UCSD-AML1 (cell line): ENCODE measurements at regions not wholly inside any gene's neighbourhood (a gene's known extent, or its start where the extent isn't known, plus 50 kb on each side); places are given as distances from the start of the nearest gene placed in this dataset.
A peak's percentile ranks its signal among the peaks of the same experiment; 100 is the strongest.

Experiments used
- DNase-seq: peaks from one replicate; lab custom pipeline; 2025; ENCODE audit not compliant: unreplicated experiment; lab: John Stamatoyannopoulos, UW

GRCh38 chrX:97666890-97667289, 783.2 kb downstream of the RPA4 start:
- no peak for DNase-seq

DNA sequence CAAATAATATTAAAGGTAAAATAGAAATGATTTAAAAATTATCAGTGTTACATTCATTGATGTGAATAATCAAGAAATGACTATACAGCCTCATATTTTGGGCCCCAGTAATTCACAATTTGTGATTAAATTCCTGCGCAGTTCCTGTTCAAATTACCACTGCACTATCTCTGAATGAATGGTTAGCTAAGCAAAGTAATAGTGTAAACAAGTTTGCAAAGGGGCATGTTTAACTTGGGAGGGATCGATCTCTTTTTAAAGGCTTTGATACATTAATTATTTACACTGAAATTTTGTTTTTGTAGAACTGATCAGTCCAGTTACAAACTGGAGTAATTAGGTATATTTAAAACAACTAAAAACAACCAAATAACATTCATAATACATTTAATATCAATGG, 784.4 kb downstream of the RPA4 start:
- no peak for DNase-seq

DNA sequence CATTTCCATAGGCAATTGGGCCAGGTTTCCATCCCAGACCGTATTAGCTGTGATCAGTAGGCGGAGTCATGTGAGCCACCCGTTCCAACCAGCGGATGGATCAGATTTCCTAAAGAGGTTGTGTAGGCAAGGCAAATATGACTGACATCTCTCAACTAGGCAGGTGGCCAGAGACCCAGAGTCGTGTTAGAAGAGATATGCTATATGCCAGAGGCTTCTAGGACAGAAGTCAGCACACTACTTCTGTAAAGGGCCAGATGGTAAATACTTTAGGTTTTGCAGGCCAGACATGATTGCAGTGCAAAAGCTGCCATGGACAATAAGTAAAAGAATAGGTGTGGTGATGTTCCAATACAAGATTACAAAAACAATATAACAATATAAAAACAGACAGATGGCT, 788.4 kb downstream of the RPA4 start:
- DNase-seq = no peak

GRCh38 chrX:97672608-97673007, 788.9 kb downstream of the RPA4 start:
- DNase-seq = no peak

DNA sequence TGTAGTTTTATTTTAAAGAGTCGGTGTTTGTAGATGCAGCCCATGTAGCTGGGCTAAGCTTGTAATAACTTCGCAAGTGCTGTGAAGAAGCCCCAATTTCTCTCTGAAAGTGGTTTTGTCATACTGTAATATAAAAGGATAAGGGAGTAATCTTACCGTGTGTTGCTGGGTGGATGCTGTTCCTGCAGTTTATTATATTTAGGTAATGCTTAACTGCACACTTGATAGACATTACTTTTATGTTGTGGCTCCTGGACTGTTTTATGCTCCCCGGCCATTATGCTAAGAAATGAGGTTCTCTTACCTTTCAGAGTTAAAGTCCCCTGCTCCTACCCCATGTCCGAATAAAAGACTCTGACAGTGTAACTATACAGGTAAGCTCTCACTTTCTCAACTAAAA, 789.4 kb downstream of the RPA4 start:
- DNase-seq = no peak

DNA sequence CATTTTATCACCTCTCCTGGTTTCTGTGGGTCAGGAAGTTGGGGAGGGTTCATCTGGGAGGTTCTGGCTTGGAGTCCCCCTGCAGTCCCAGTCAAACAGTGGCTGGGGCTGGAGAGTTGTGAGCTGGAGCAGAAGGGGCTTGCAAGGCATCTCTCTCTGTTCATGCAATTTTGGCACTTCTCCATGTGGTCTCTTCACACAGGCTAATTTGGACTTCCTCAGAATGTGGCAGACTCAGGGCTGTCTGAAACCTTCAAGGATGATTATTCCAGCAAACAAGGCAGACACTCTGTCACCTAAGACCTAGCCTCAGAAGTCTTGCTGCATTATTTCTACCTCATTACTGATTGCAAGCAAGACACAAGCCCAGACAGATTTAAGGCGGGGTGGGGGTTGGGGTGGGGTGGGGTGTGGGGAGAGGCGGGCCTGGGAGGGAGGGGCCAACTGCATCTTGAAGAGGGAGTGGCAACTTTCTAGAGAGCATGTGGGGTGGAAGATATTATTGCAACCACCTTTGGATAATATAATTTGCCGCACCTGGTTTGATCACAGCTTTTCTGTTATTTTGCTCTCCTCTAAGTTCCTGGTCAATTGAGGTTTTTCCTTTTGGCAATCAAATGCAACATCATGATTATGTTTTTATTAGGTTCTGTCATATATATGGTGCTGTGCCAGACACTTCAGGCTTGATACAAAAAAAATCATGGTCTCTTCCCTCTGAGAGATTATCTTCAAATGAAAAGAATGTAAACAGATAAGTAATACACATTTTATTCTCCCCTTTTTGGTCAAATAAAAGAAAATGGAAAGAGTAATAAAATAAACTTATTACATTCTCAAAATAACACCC, 799.5 kb downstream of the RPA4 start:
- DNase-seq = no peak

- no peak for DNase-seq
These were observed 802.0 kb downstream of the RPA4 start for GRCh38 chrX:97685753-97686152.

DNA sequence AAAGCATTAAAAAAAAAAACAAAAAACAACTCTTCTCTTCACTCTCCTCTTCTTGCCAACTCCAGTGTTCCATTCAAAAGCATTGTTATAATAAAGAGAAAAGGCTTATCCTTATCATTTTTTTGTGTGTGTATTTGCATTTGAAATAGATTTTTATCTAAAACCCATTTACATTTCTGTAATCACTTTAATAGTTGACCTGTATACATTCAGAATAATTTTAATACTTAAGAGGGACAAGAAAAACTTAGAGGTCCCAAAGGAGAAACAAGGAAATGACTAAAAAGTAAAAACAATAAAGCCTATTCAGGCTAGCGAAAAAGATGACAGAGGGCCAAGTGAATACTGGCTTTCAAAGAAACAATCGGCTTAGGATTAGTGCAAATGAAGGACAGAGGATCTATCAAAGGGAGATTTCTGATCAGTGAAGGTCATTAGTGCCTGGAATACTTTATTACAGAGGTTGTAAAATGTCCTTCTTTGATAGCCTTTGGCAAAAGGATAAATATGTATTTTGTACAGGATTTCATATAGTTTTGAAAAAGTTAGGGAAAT, 808.3 kb downstream of the RPA4 start:
- no peak for DNase-seq

- no peak for DNase-seq
These were observed 808.9 kb downstream of the RPA4 start for GRCh38 chrX:97692575-97692974.

DNA sequence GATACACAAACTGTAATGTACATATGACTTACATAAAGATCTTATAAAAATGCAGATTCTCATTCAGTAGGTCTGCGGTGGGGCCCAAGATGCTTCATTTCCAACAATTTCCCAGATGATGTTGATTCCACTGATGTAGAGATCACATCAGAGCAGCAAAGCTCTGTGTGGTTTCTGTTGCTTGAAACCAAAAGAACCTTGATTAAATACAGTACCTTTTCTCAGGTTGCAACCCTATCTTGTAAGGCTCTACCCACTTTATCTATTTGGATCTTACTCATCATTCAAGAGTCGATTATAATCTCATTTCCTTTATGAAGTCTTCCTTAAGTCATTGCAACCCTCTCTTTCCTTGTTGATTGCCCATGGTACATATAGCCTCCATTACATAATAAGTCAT, 816.8 kb downstream of the RPA4 start:
- no peak for DNase-seq

DNA sequence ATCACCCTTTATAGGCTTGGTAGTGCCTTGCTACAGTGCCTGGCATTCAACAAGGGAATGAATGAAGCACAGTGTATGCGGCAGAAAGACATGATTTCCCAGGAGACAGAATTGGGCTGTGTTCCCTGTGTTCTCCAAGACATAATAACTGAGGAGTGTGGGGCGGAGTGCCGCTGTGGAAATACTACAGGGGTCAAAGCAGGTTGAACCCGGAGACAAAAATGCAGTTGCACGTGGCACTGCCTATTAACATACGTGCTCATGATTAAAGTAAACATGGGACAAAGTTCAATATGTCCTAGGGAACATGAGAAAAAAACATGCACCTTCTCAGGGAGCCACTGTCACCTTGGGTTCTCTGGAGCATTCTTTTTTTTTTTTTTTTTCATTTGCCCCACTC, 820.8 kb downstream of the RPA4 start:
- no peak for DNase-seq

DNA sequence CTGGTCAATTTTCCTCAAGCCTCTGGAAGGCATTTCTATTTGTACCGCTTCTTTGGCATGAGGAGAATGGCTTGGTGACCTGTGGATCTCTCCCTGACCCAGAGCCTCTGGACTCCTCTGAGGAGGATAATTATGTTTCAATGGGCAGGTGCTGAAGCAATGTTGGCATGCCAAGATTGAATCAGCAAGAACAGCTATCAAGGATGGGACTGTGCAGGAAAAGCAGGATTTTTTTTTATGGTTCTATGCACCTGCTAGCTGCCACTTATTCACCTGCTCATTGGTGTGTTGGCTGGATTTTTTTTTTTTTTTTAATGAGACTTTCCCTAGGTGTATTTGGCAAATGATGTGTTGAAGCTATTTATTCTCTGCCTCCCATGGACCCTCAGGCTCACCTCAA, 821.2 kb downstream of the RPA4 start:
- DNase-seq = no peak

DNA sequence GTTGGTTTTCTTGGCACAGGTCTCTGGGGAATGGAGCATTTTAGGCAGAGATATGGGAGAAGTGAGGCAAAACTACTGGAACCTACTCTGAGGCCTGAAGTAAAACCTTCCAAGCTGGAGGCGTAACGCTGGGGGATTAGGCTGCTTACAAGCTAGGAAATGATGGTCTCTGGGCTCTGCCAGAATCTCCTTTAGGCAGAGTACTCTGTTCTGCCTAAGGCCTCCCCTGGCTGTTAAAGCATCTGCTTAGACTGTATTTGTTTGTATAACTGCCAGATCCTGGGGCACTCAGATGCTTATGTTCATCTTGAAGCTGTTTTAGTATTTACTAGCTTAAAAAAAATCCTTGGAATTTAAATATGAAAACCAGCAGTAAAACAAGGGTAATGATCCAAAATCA, 822.2 kb downstream of the RPA4 start:
- DNase-seq = no peak

DNA sequence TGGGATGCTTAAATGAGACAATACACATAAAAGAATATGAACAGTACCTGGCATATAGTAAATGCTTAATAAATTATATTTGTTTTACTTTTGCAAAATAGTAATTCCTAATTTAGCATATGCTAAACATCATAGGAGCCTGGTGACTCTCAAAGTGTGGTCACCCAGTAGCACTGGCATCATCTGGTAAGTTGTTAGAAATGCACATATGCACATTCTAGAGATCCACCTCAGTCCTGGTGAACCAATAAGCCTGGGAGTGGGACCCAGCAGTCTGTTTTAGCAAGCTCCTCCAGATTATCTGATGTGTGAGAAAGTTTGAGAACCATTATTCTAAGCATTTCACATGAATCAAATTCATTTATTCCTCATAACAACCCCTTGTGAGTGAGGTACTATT, 830.4 kb downstream of the RPA4 start:
- no peak for DNase-seq

GRCh38 chrX:97728215-97728614, 844.5 kb downstream of the RPA4 start:
- no peak for DNase-seq

DNA sequence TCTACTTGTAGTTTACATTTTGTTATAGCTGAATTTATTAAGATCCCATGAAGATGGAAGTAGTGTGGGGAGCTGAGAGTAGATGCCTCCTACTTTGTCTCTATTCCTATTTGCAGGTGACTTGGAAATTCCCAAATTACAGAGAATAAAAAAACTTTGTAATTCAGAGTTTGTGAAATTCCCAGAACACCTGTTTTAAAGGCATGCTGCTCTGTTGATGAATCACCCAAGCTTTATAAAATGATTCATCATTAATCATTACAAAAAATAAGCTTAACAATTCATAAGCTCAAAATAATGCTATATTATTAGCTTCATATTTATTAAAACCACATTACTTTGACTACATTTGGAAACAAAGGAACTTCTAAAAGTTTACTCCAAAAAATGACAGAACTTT, 856.3 kb downstream of the RPA4 start:
- DNase-seq = no peak

- DNase-seq = no peak
These were observed 857.2 kb downstream of the RPA4 start for GRCh38 chrX:97740886-97741285.

DNA sequence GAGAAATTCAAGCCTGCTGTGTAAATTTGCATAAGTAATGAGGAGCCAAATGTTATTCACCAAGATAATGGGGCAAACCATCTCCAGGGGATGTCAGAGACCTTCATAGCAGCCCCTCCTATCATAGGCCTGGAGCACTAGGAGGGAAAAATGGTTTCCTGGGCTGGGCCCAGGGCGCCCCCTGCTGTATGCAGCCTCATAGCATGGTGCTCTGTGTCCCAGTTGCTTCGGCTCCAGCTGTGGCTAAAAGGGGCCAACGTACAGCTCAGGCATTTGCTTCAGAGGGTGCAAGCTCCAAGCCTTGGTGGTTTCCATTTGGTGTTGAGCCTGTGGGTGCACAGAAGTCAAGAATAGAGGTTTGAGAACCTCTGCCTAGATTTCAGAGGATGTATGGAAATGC, 859.3 kb downstream of the RPA4 start:
- DNase-seq = peak; percentile 12

DNA sequence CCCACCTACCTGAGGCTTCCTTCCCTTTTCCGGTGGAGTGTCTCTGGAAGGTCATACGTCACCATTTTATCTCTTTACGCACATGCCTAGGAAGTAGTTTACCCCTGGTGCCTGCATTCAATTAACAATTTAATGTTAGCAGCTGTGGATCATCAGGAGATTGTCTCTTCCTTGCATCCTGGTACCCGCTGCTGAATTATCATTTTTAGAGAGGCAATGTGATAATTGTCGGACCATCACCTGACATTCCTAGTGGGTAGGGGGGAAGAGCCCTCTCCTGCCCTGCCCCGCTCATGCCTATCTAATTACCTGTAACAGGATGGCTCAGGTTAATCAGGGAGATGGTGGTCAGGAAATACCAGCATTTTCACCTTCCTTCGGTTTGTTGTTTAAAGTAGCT, 863.6 kb downstream of the RPA4 start:
- DNase-seq = no peak

DNA sequence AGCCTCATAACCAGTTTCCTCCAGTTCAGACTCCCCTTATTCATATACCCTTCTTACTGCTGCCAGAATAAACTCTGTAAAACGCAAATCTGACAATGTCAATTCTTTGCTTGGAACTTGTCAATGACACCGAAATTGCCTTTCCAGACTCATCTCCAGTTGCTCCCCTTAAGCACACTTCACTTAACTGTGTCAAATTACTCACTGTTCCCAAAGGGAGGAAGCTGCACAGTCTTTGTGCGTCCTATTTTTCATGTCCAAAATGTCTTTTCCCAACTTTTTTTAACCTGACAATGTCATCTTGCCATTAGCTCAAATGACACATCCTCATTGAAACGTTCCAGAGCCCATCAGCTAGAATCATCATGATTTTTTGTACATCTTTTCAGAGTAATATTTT, 867.3 kb downstream of the RPA4 start:
- no peak for DNase-seq

- no peak for DNase-seq
These were observed 868.0 kb downstream of the RPA4 start for GRCh38 chrX:97751735-97752134.

DNA sequence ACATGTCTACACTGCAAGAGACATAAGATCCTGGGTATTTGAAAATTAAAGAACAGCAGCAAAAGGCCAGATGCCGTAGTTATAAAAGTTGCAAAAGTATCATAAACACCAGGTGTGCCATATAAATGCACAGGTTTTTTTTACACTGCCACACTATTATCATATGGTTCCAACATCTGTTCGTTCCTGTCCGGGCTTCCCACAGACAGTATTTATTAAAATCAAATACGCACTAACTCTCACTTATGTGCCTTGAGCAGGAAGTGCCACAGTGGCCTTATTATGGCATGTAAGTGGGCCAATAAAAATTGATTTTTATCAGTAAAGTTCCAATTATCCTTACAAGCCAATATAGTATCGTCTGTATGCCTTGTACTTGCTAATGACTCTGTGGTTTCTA, 873.2 kb downstream of the RPA4 start:
- DNase-seq = no peak

DNA sequence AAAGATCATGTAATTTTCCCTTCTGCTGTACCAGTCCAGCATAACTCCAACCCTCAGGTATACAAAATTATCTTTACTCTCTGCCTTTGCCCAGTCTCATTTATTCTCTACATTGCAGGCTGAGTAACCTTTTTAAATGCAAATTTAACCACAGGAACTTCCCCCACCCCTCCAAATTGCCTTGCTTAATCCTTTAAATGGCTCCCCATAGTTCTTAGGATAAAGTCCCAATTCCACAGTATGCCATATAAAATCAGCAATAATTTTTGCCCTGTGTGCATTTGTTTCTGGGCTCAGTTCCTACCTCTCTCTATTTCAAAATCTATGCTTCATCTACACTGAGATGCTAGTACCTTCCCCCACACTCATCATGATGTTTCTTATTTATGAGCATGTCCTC, 879.7 kb downstream of the RPA4 start:
- no peak for DNase-seq
